H9 (cell line): ENCODE measurements at regions not wholly inside any gene's neighbourhood (a gene's known extent, or its start where the extent isn't known, plus 50 kb on each side); places are given as distances from the start of the nearest gene placed in this dataset.

Source experiments
- DNase-seq: peaks from one replicate; pipeline ENCODE4 v3.0.0-alpha.2; 2017
- H2AFZ ChIP-seq: one replicate; pipeline ENCODE4 v1.6.1; 2013; ENCODE audit warnings: mild to moderate bottlenecking, low read length, control low read depth, moderate library complexity
- H2AK5ac ChIP-seq: 2 replicates; pipeline ENCODE4 v1.6.1; 2013; ENCODE audit warnings: low read length, control low read depth, mixed read lengths; ENCODE audit not compliant: insufficient read length
- H2BK120ac ChIP-seq: one replicate; pipeline ENCODE4 v1.6.1; 2013; ENCODE audit warnings: low read depth, mild to moderate bottlenecking, low read length, control low read depth, inconsistent platforms; ENCODE audit not compliant: poor library complexity, severe bottlenecking
- H2BK12ac ChIP-seq: 2 replicates; pipeline ENCODE4 v1.6.1; 2013; ENCODE audit warnings: low read length, control low read depth, mixed read lengths, low read depth; ENCODE audit not compliant: insufficient read length
- H2BK15ac ChIP-seq: 2 replicates; pipeline ENCODE4 v1.6.1; 2013; ENCODE audit warnings: low read depth, low read length, control low read depth
- H2BK20ac ChIP-seq: one replicate; pipeline ENCODE4 v1.6.1; 2013; ENCODE audit warnings: low read depth, mild to moderate bottlenecking, low read length, control low read depth, inconsistent platforms; ENCODE audit not compliant: poor library complexity, severe bottlenecking
- H2BK5ac ChIP-seq: 2 replicates; pipeline ENCODE4 v1.6.1; 2013; ENCODE audit warnings: low read length, control low read depth, mixed read lengths; ENCODE audit not compliant: insufficient read length
- H3K14ac ChIP-seq: 2 replicates; pipeline ENCODE4 v1.6.1; 2013; ENCODE audit warnings: low read length, control low read depth; ENCODE audit not compliant: insufficient read depth
- H3K18ac ChIP-seq: 2 replicates; pipeline ENCODE4 v1.6.1; 2013; ENCODE audit warnings: low read depth, mild to moderate bottlenecking, mixed read lengths, low read length, control low read depth; ENCODE audit not compliant: insufficient read length
- H3K23ac ChIP-seq: 2 replicates; pipeline ENCODE4 v1.6.1; 2013; ENCODE audit warnings: low read length, control low read depth, mixed read lengths, low read depth; ENCODE audit not compliant: insufficient read length
- H3K23me2 ChIP-seq: 2 replicates; pipeline ENCODE4 v1.6.1; 2013; ENCODE audit warnings: low read depth, mild to moderate bottlenecking, mixed read lengths, low read length, control low read depth; ENCODE audit not compliant: insufficient read length, poor library complexity, severe bottlenecking
- H3K27ac ChIP-seq: 2 replicates; pipeline ENCODE4 v1.5.1; 2013; ENCODE audit warnings: low read length, control low read depth, mixed read lengths, low read depth; ENCODE audit not compliant: insufficient read length
- H3K27me3 ChIP-seq: 2 replicates; pipeline ENCODE4 v1.6.1; 2013; ENCODE audit warnings: low read length, control low read depth, inconsistent platforms; ENCODE audit not compliant: insufficient read depth
- H3K4ac ChIP-seq: 2 replicates; pipeline ENCODE4 v1.6.1; 2013; ENCODE audit warnings: low read depth, mild to moderate bottlenecking, control low read depth, inconsistent platforms, low read length, moderate library complexity
- H3K4me1 ChIP-seq: 2 replicates; pipeline ENCODE4 v1.6.1; 2013; ENCODE audit warnings: low read length, control low read depth, inconsistent platforms; ENCODE audit not compliant: insufficient read depth
- H3K4me2 ChIP-seq: 2 replicates; pipeline ENCODE4 v1.6.1; 2013; ENCODE audit warnings: low read length, control low read depth, mixed read lengths; ENCODE audit not compliant: insufficient read length, insufficient read depth
- H3K56ac ChIP-seq: 2 replicates; pipeline ENCODE4 v1.6.1; 2013; ENCODE audit warnings: low read depth, mild to moderate bottlenecking, mixed read lengths, low read length, control low read depth; ENCODE audit not compliant: insufficient read length
- H3K79me1 ChIP-seq: 2 replicates; pipeline ENCODE4 v1.6.1; 2013; ENCODE audit warnings: low read depth, mild to moderate bottlenecking, moderate library complexity, low read length, control low read depth, inconsistent platforms; ENCODE audit not compliant: insufficient read depth, poor library complexity, severe bottlenecking
- H3K79me2 ChIP-seq: 2 replicates; pipeline ENCODE4 v1.6.1; 2013; ENCODE audit warnings: low read length, control low read depth, inconsistent platforms; ENCODE audit not compliant: insufficient read depth
- H3K9ac ChIP-seq: 2 replicates; pipeline ENCODE4 v1.6.1; 2013; ENCODE audit warnings: low read length, control low read depth, mixed read lengths; ENCODE audit not compliant: insufficient read length; ENCODE audit errors: extremely low read depth
- H3K9me3 ChIP-seq: one replicate; pipeline ENCODE4 v1.6.1; 2013; ENCODE audit warnings: low read depth, low read length, inconsistent platforms; ENCODE audit not compliant: control insufficient read depth
- H3T11ph ChIP-seq: one replicate; pipeline ENCODE4 v1.6.1; 2013; ENCODE audit warnings: mild to moderate bottlenecking, low read length, control low read depth, inconsistent platforms
- H4K20me1 ChIP-seq: one replicate; pipeline ENCODE4 v1.6.1; 2013; ENCODE audit not compliant: control insufficient read depth, insufficient read length, insufficient read depth
- H4K5ac ChIP-seq: 2 replicates; pipeline ENCODE4 v1.6.1; 2013; ENCODE audit warnings: low read depth, mild to moderate bottlenecking, mixed read lengths, low read length, control low read depth; ENCODE audit not compliant: insufficient read length
- H4K8ac ChIP-seq: replicated peaks from 2 replicates; pipeline ENCODE4 v1.6.1; 2013; ENCODE audit warnings: low read length, control low read depth, mixed read lengths, low read depth; ENCODE audit not compliant: insufficient read length
- H4K91ac ChIP-seq: 2 replicates; pipeline ENCODE4 v1.6.1; 2013; ENCODE audit warnings: low read depth, mild to moderate bottlenecking, moderate library complexity, mixed read lengths, low read length, control low read depth; ENCODE audit not compliant: insufficient read length
- H3K27ac Mint-ChIP-seq, 3 experiments: 2 replicates in 2 of 3; 3 replicates in 1 of 3; pipeline ENCODE4 v1.8.0; 2020 to 2021; ENCODE audit warnings: mixed read lengths in 3 of 3, mild to moderate bottlenecking in 1 of 3, moderate library complexity in 1 of 3
- H3K27me3 Mint-ChIP-seq: 2 replicates; pipeline ENCODE4 v1.8.0; 2021; ENCODE audit warnings: low read depth, mild to moderate bottlenecking, moderate library complexity, mixed read lengths
- H3K36me3 Mint-ChIP-seq, 3 experiments: 2 replicates in 2 of 3; 3 replicates in 1 of 3; pipeline ENCODE4 v1.8.0; 2020 to 2021; ENCODE audit warnings: low read depth in 3 of 3, mixed read lengths in 3 of 3; ENCODE audit not compliant: insufficient read depth in 1 of 3
- H3K4me1 Mint-ChIP-seq, 2 experiments: 2 replicates each; pipeline ENCODE4 v1.8.0; 2020; ENCODE audit warnings: mixed read lengths in 2 of 2
- H3K4me3 Mint-ChIP-seq, 2 experiments: 2 replicates in 1 of 2; 3 replicates in 1 of 2; pipeline ENCODE4 v1.8.0; 2020 to 2021; ENCODE audit warnings: mild to moderate bottlenecking in 2 of 2, mixed read lengths in 2 of 2, moderate library complexity in 1 of 2
- H3K9me3 Mint-ChIP-seq, 2 experiments: 2 replicates in 1 of 2; 3 replicates in 1 of 2; pipeline ENCODE4 v1.8.0; 2020; ENCODE audit warnings: mild to moderate bottlenecking in 2 of 2, mixed read lengths in 2 of 2, moderate library complexity in 1 of 2
- WGBS: extraction: QIAGEN DNeasy Blood & Tissue Kit; methylation state at CpG from one replicate; pipeline ENCODE4 v1.1.7; 2013; ENCODE audit warnings: missing lambda C conversion rate, low lambda C conversion rate, mixed read lengths; ENCODE audit not compliant: insufficient read length; ENCODE audit errors: extremely low coverage; 5-methylcytosine and 5-hydroxymethylcytosine counted together
- TF ChIP-seq, protein P1 (sequence below): fragments of 200-600 bp; sonication (generic); conservative IDR thresholded peaks from 3 replicates; pipeline ENCODE4 v1.8.0; 2021; ENCODE audit warnings: antibody characterized with exemption, mild to moderate bottlenecking

DNA sequence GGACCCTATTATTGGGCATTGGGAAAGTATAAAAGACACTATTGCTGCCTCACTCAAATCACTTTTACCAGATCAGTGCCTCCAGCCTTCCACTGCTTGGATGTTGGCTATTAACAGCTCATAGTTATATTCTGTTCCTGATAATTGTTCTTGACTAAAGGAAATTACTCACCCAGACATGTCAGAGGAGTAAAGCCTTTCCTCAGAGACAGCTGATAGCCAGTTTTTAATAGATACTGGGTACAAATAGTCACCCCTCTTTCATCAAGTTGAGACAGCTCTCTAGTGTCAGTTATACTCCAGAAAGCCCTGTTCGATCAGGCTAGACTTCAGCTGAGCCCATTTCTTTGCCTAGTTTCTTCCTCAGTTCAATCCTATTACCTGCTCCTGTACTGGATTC is 876.1 kb upstream of the B3GALT2 start:
- no peaks in the 10 kb centered on the region for H3K79me2 ChIP-seq
- no peak overlapping the region for H3K27ac ChIP-seq
- no CpG with 5 or more reads among the region's 1 CpG for WGBS
- H3K9me3 Mint-ChIP-seq: peaks cover 3 to 8% of the 10 kb centered on the region in 2 experiments; a peak in 3 of 5 replicates
- H3K56ac ChIP-seq: no peak overlapping the region
- H2AFZ ChIP-seq: no peak overlapping the region
- H2BK5ac ChIP-seq: no peak overlapping the region
- H2BK120ac ChIP-seq: no peak overlapping the region
- no peaks in the 10 kb centered on the region for H4K20me1 ChIP-seq
- no peak overlapping the region for H3K23ac ChIP-seq
- no peak overlapping the region for H4K5ac ChIP-seq
- H3K27ac Mint-ChIP-seq: no peak overlapping the region; a peak in 1 of 7 replicates
- H4K91ac ChIP-seq: no peak overlapping the region
- no peak overlapping the region for H4K8ac ChIP-seq
- no peak overlapping the region for H3K18ac ChIP-seq
- peaks cover 0 to 15% (median 0%) of the 10 kb centered on the region in 3 experiments; a peak in 3 of 7 replicates for H3K36me3 Mint-ChIP-seq
- H2BK15ac ChIP-seq: no peak overlapping the region
- no peaks in the 10 kb centered on the region for H3K23me2 ChIP-seq
- no peak overlapping the region for H3K14ac ChIP-seq
- no peak overlapping the region for H3T11ph ChIP-seq
- no peaks in the 10 kb centered on the region for H3K79me1 ChIP-seq
- H3K9me3 ChIP-seq: no peaks in the 10 kb centered on the region
- DNase-seq: no peak
- H3K4me1 ChIP-seq: no peaks in the 10 kb centered on the region
- no peak overlapping the region for H3K4me2 ChIP-seq
- H3K27me3 Mint-ChIP-seq: no peaks in the 10 kb centered on the region
- H3K4ac ChIP-seq: no peak overlapping the region
- no peaks in the 10 kb centered on the region for H3K27me3 ChIP-seq
- H2AK5ac ChIP-seq: no peak overlapping the region
- H3K4me3 Mint-ChIP-seq: no peak overlapping the region
- H2BK12ac ChIP-seq: no peak overlapping the region
- H2BK20ac ChIP-seq: no peak overlapping the region
- no peak overlapping the region for H3K9ac ChIP-seq
- TF ChIP-seq, protein P1, sequence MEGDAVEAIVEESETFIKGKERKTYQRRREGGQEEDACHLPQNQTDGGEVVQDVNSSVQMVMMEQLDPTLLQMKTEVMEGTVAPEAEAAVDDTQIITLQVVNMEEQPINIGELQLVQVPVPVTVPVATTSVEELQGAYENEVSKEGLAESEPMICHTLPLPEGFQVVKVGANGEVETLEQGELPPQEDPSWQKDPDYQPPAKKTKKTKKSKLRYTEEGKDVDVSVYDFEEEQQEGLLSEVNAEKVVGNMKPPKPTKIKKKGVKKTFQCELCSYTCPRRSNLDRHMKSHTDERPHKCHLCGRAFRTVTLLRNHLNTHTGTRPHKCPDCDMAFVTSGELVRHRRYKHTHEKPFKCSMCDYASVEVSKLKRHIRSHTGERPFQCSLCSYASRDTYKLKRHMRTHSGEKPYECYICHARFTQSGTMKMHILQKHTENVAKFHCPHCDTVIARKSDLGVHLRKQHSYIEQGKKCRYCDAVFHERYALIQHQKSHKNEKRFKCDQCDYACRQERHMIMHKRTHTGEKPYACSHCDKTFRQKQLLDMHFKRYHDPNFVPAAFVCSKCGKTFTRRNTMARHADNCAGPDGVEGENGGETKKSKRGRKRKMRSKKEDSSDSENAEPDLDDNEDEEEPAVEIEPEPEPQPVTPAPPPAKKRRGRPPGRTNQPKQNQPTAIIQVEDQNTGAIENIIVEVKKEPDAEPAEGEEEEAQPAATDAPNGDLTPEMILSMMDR: no peak
- no peaks in the 10 kb centered on the region for H3K4me1 Mint-ChIP-seq
